ENCODE measurements at regions not wholly inside any gene's neighbourhood (a gene's known extent, or its start where the extent isn't known, plus 50 kb on each side); places are given as distances from the start of the nearest gene placed in this dataset.

GRCh38 chr1:185598332-185598731, 135.9 kb upstream of the HMCN1 start:
- TF ChIP-seq, protein P1, sequence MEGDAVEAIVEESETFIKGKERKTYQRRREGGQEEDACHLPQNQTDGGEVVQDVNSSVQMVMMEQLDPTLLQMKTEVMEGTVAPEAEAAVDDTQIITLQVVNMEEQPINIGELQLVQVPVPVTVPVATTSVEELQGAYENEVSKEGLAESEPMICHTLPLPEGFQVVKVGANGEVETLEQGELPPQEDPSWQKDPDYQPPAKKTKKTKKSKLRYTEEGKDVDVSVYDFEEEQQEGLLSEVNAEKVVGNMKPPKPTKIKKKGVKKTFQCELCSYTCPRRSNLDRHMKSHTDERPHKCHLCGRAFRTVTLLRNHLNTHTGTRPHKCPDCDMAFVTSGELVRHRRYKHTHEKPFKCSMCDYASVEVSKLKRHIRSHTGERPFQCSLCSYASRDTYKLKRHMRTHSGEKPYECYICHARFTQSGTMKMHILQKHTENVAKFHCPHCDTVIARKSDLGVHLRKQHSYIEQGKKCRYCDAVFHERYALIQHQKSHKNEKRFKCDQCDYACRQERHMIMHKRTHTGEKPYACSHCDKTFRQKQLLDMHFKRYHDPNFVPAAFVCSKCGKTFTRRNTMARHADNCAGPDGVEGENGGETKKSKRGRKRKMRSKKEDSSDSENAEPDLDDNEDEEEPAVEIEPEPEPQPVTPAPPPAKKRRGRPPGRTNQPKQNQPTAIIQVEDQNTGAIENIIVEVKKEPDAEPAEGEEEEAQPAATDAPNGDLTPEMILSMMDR (IDR thresholded peaks at IDR 0.05; ENCODE audit: insufficient read depth, low read length) = no peak
- TF ChIP-seq REST (IDR thresholded peaks at IDR 0.05; ENCODE audit: insufficient replicate concordance, low read depth) (no peak), GABPA (IDR thresholded peaks at IDR 0.05; ENCODE audit: low read depth) (no peak), POLR2AphosphoS5 (IDR thresholded peaks at IDR 0.05; ENCODE audit: low read depth) (no peak)

Measured in HL-60 (cell line).